Stimulated activated CD4-positive, alpha-beta T cell treated with anti-CD3 and anti-CD28 coated beads, Interleukin-4, amount 100 ng/mL, for 1 hour (primary cell): ENCODE measurements at regions not wholly inside any gene's neighbourhood (a gene's known extent, or its start where the extent isn't known, plus 50 kb on each side); places are given as distances from the start of the nearest gene placed in this dataset.

Source experiments
- DNase-seq: peaks from one replicate; pipeline ENCODE4 v3.0.0-alpha.2; 2020

DNA sequence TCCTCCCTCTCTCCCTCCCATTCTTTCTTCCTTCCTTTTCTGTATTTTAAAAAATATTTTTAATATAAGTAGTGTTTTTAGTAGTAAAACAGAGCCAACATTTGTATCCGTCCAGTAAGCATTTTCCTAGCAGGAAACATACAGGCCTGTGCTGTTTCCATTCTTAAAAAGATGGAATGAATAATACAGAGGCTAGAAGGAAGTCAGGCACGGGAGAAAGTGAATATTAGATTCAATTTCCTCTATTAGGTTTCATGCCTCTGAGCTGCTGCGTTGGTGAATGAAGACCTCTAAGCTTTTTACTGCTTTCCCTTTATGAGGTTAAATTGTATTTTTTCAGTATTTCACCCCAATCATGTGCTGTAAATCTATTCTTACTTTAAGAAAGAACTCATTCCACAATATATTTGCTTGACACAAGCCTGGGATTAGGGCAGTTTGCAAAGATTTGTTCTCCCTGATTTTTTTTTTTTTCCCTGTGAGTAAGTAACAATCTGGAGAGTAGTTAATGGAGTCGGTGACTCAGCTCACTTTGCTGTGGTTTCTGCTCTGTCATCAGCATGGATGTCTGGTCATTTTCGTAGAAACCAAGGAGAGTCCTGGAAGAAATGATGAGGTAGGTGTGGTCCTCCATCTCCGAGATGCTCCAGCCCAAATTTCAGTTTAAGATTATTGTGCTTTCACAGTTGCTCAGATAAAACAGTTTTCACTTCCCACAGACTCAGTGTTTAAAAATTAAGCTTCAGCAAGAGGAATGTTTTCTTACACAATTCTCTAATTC is 76.1 kb upstream of the PITRM1 start:
- no peak for DNase-seq

- DNase-seq = no peak
Observed at GRCh38 chr10:3245395-3245794, 72.8 kb upstream of the PITRM1 start.

DNA sequence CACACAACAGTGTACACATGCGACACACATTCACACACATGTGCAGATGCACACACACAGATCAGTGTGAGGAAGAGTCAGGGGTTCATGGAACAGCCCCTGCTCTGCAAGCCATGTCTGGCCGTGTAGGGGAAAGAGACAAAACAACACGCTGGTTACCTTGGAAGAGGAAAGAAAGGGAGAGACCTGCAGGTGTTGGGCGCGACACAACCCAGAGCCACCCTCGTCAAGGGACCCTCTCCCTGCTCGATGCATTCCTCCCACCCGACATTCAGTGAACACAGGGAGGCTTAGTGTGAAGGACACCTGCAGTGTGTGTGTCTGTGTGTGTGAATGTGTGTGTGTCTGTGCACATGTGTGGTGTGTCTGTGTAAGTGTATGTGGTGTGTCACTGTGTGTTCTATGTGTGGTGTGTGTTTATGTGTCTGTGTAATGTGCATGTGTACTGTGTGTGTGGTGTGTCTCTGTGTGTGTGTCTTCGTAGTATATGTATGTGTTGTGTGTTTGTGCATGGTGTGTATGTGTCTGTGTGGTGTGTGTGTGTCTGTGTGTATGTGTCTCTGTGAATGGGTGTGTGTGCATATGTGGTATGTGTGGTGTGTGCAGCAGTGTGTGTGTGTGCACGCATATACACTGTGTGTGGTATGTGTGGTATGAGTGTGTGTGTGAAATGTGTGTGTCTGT is 69.5 kb upstream of the PITRM1 start:
- DNase-seq = no peak

DNA sequence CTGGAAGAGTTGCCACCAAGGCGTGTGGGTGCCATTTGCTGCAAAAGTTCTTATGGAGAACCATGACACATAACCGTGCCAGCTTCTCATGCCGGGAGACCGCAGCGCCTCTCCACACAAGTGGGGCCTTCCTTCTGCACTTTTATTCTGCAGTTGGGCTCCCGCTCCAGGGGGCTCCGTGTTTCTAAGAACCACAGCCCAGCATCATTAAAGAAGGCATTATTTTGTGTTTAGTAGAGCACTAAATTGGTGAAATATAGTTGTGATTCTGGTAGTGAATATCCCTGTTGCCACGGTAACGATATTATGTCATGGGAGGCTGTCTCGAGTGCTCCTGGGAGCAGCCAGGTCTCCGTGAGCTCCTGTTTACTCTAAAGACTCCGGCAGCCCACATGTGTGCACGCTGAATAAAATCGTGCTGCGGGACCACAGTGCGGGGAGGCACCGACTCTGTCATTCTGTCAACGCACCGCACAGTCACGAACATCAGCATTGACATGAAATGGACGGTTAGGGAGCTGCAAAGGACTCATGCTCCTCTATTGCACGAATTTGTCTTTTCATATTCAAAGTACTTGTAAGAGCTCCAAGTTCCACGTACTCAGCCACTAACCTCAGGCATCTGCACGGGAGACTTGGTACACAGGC is 68.8 kb upstream of the PITRM1 start:
- no peak for DNase-seq

DNA sequence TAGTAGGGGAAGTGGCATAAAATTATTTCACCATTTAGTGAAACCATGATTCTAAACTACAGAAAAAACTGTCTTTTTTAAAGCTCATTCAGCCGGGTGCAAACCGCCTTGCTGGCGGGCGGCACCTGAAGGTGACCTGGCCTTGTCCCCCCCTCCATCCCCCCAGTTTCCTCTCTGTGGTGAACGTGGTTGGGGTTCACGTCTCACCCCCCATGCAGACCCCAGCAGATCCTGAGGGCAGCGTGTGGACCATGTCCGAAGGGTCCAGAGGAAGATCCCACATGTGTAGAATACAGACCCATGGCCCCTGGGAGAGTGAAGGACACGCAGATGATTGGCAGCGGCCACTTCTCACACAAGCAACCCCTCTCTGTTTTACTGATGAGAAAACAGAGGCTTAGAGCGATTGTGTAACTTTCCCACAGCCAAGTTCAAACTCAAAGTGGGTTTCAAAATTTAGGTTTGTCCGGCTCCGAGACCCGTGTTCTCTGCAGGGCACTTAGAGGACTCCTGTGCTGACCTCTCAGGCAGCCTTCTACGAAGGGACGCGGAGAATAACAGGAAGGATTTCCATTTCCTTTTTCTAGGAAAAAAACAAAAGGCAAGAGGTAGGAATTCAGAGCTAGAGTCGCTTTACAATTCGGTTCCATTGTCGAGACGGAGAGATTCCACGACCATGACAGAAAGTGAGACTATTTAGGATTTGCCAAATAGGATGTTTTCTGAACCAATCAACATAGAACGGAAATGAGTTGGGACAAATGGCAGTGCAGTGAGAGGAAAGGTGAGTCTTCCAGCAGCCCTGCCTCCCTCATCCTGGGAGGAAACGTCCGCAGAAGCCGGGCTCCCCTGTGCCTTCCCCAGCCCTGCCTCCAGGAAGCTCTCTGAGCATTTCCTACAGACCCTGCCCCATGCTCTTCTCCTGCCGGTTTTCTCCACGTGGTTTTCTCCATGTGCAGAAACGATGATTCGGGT is 67.6 kb upstream of the PITRM1 start:
- DNase-seq = no peak

DNA sequence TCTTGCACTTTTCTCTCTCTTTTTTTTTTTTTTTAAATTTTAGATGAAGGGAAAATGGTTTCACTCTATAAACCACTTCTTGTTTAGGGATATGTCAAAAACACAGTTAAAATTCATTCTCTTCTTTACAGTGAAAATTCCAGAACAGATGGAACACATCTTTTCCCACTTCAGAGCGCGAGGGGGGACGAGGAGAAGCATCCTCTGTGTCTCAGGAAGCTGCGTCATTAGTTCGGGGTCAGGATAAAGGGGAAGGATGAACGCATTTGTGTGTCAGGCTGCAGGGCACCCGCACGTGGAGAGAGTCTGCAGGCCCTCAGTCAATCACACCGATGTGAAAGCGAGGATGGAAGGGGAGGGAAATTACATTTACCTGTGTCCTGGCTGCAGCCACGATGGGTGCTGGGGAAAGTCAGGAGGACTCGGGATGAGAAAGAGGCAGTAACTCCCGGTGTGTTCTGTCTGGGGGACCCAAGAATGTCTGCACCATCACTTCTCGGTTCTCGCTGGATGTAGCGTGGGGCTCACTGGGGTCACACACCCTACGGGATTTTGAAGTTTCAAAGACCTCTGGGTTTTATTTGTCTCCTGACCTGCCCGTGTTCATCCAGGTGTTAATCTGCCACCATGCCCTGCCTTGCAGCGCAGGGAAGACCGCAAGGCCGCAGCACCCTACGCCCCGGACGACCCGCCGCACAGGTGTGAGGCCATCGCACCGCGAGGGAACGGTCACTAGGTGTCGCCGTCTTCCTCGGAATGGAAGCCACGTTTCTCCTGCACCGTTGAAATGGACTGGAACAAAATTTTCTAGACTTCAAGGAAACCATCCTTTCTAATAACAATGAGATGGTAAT is 66.7 kb upstream of the PITRM1 start:
- peak; percentile 80 for DNase-seq

DNA sequence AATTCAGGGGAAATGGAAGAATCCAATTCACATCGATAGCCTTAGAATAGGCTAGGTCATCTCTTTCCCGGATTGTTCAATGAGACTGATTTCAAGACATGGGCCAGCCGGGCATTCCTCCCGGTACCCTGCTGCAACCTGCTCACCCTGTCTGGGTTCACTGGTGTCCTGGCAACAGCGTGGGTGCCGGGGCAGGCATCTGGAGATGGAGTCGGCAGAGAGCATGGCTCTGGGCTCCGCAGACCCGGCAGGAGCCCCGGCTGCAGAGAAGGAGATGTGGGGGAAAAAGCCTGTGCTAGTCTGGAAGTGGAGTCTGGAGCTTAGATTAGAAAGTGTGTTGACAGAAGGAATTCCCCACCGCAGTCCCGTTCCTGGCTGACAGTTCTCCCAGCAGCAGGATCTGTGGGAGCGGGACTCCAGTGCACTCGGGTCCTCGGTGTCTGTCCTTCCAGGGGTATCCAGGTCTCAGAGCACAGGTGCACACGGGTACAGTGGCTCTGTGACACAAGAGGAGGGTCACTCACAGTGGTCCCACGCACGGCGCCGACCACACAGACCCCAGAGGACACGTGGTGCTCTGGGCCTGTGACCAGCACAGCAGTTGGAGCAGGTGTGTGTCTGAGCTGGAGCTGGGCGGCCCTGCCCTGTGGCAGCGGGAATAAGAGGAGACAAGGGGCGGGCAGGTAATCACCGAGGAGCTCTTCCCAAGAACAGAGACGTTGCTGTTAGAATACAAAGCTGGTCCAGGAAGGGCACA is 65.7 kb upstream of the PITRM1 start:
- no peak for DNase-seq

- no peak for DNase-seq
Observed at GRCh38 chr10:3237530-3237929, 64.9 kb upstream of the PITRM1 start.

DNA sequence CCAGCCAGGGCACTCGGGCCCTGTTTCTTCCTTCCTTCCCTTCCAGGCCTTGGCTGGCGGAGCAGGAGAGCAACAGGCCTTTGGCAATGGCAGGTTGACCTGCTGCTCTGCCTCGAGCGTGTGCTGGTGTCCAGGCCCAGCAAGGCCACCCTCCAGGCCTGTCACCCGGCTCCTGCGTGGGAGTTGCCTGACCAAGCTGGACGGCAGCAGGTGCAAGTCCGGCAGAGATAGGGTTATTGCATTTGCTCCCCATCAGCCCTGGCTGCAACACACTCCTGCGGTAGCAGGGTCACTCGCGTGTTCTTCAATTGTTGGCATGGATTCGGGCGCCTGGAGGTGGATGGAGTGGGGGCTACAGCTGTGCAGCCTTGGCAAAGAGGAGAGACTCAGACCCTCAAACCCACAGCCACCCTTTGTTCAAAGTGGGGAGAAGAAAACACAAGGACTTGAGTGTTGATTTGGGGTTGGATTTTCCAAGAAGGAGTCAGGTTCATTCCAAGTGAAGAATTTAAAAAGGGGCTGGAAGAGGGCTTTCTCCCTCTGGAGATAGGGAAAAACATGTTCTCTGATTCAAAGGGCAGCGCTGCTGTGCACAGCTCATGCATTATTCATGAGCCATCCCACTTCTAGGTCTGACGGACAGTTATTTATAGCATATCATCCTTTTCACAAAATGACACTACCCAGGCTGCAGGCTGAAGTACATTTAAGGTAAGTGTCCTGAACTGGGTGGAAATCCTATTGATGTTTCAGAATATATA is 64.2 kb upstream of the PITRM1 start:
- DNase-seq = no peak

DNA sequence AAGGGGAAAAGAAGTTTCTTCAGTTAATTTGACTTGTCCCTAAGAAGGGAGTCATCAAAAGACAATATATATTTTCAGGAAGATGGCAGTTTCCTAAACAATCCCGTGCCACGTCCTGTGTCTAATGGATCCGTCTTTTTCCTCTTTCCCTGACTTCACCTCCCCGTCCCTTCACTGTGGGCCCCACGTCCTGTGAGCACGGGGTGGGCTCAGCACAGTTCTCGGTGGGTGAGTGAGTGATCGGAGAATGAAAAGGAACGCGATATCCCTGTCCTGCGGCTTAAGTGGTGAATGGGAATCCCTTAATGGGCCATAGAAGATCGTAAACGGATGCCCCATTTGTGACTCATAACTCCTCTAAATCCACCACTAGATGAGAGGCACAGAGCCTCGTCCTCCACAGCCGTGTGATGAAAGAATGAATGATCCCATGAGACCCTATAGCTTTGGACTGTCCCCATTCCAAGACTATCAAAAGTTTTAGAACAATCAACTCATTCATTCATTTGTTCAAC is 63.5 kb upstream of the PITRM1 start:
- DNase-seq = no peak

DNA sequence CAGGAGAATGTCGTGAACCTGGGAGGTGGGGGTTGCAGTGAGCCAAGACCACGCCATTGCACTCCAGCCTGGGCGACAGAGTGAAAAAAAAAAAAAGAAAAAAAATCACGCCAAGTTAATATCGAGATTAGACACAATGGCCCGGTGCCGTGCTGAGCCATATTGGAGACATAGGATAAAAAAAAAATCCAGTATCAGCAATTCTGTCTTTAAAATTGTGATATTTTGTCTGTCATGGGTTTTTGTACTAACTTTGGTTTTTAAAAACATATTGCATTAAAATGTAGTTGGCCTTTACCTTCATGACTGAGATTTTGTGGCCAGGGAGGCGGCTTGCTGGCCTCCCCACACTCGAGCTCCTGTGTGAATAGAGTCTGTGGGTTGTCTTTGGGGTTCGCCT is 62.8 kb upstream of the PITRM1 start:
- no peak for DNase-seq

DNA sequence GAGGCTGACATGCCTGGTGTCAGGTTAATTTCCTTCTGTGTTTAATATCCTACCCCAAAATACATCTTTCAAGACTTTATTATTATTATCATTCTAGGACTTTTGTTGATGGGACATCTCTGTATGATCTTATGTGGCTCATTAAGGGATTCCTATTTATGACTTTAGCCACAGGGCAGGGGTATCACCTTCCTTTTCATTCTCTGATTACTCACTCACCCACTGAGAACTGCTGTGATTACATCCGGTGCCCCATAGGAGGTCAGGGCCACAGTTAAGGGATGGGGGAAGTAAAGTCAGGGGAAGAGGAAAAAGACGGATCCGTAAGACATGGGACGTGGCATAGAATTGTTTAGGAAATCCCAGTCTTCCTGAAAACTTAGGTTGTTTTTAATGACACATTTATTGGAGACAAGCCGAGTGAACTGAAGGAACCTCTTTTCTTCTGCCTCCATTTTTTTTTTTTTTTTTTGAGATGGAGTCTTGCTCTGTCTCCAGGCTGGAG is 61.0 kb upstream of the PITRM1 start:
- no peak for DNase-seq

DNA sequence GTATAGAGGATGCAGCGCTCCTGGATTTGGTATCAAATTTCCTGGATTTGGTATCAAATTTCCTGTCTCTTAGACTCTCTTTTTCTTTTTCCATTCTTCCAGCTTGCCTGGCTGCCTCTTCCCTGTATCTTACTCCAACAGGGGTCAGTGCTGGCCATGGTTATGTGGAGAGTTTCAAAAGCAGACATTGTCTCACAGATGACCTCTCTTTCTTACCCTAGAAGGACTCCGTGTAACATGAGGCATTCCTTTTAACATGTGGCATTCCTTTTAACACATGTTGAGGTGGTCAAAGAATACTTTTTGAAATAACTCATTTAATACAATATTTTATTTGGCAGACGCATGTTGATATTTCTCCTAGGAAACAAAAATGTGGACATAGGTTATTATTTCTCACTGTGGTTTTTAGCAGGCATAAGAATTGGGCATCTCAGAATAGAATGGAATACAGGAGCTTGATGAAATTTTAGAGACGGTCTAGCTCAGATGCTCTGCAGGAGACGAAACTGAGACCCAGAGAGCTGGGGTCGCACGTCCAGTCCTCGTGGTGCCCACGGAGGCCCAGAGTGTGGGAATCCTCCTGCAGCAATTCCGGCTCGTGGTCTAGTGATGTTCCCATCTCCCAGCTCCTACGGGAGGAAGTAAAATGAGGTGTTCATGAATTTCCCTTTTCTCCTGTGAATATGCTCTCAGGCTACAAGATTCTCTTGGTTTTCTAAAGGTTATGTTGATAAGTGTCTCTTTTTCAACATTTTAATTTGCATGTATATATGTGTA is 59.6 kb upstream of the PITRM1 start:
- DNase-seq = no peak

DNA sequence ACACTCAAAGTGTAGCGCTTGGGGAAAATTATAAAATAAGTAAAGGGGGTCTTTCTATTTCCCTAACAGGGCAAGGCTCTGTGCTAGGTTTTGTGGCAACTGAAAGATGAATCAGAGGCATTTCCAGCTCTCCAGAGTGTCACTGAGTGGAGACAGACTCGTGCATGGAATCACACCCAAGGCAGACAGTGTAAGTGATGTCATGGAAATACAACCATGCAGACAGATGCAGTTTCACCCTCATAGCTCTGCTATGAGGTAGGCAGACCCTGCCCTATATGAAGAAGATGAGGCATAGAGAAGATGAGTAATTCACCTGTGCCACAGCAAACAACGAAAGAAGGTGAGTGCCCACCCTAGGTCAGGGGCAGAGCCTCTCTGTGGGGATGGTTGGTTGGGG is 57.2 kb upstream of the PITRM1 start:
- no peak for DNase-seq

GRCh38 chr10:3228629-3228945 is 56.0 kb upstream of the PITRM1 start:
- no peak for DNase-seq

DNA sequence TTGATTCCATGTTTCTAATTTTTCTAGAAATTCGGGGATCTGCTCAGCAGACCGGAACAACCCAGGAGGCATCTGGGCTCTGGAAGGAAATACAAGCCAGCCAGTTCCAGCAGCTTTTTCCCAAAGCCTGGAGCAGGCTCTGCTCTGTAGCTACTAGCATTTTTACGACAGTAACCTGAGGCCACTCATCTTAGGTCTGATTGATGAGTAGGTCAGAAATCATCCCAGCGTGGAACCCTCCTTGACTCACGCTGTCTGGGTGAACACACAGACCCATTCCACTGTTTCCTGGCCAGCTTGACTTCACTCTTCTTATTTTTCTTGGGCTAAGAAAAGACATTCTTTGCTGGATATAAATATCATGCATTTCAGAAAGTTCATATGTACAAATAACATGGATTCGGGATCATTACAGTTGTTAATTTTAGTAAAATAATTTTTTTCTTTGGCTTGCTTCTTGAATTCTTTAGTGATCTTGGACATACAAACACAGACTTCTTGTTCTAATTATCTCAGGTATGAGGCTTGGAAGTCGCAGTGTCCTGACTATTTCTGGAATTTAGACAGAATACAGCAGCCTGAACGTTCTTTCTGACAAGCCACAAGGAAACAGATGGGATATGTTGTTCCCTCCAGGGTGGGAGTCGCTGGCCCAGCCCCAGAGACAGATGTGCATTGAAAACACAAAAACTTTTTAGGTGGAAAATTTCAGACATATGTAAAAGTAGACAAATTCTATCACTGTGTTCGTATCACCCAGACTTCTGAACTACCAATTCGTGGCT is 54.6 kb upstream of the PITRM1 start:
- DNase-seq = no peak

DNA sequence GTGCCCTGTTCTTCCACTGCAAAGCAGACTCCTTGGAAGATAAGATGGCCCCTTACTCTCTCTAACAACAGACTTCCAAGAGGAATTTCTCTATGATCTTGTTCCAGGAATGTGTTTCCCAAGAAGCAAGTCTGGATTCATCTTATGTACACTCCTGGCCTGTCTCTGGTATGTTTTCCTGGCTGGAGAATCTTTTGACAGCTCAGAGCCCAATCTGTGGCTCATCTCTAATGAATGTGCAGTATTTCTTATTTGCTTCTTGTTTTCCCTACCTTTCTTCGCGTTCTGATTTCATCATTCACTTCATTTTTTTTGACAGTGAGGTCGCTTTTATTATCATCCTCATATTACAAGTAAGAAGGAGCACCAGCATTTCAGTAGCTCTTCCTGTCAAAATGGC is 53.0 kb upstream of the PITRM1 start:
- no peak for DNase-seq

DNA sequence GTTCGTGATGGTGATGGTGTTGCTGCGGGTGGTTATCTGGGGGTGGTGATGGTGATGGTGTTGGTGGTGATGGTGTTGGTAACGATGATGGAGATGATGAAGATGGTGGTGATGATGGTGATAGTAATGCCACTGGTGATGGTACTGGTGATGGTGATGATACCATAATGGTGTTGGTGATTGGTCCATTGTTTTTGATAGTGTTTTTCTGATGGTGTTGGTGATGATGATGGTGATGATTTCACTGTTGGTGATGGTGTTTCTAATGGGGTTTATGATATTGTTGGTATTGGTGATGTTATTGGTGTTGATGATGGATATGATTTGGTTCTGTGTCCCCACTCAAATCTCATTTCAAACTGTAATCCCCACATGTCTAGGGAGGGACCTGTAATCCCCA is 51.7 kb upstream of the PITRM1 start:
- DNase-seq = no peak
